Hepatocyte (in vitro differentiated cells): ENCODE measurements at regions not wholly inside any gene's neighbourhood (a gene's known extent, or its start where the extent isn't known, plus 50 kb on each side); places are given as distances from the start of the nearest gene placed in this dataset.

ENCODE experiments used
- DNase-seq: peaks from one replicate; pipeline ENCODE4 v3.0.0-alpha.2; 2016; ENCODE audit warnings: low spot score
- H2AFZ ChIP-seq: fragments of 200-600 bp; sonication (generic); 2 replicates; pipeline ENCODE4 v1.6.0; 2016; ENCODE audit warnings: antibody characterized with exemption, mild to moderate bottlenecking
- H3K27ac ChIP-seq: fragments of 200-600 bp; sonication (generic); 2 replicates; pipeline ENCODE4 v1.5.1; 2016; ENCODE audit warnings: mild to moderate bottlenecking
- H3K27me3 ChIP-seq: fragments of 200-600 bp; sonication (generic); 2 replicates; pipeline ENCODE4 v1.6.1; 2016
- H3K36me3 ChIP-seq: fragments of 200-600 bp; sonication (generic); replicated peaks from 2 replicates; pipeline ENCODE4 v1.5.1; 2016; ENCODE audit warnings: low read depth; ENCODE audit not compliant: insufficient read depth
- H3K4me1 ChIP-seq: fragments of 200-600 bp; sonication (generic); 2 replicates; pipeline ENCODE4 v1.5.1; 2016; ENCODE audit warnings: mild to moderate bottlenecking, moderate library complexity; ENCODE audit not compliant: insufficient read depth
- H3K4me2 ChIP-seq: fragments of 200-600 bp; sonication (generic); 2 replicates; pipeline ENCODE4 v1.6.0; 2016
- H3K4me3 ChIP-seq: fragments of 200-600 bp; sonication (generic); 2 replicates; pipeline ENCODE4 v1.5.1; 2016; ENCODE audit warnings: mild to moderate bottlenecking
- H3K79me2 ChIP-seq: fragments of 200-600 bp; sonication (generic); 2 replicates; pipeline ENCODE4 v1.6.0; 2017; ENCODE audit warnings: mild to moderate bottlenecking
- H3K9me2 ChIP-seq: fragments of 200-600 bp; sonication (generic); replicated peaks from 2 replicates; pipeline ENCODE4 v1.6.0; 2017; ENCODE audit warnings: mild to moderate bottlenecking; ENCODE audit not compliant: insufficient read depth
- H3K9me3 ChIP-seq: fragments of 200-600 bp; sonication (generic); 2 replicates; pipeline ENCODE4 v1.5.1; 2016; ENCODE audit warnings: low read depth, mild to moderate bottlenecking
- H4K20me1 ChIP-seq: fragments of 200-600 bp; sonication (generic); 2 replicates; pipeline ENCODE4 v1.6.0; 2016; ENCODE audit warnings: mild to moderate bottlenecking; ENCODE audit not compliant: insufficient read depth, poor library complexity, severe bottlenecking
- CTCF ChIP-seq: fragments of 200-600 bp; sonication (generic); IDR thresholded peaks from 2 replicates; pipeline ENCODE4 v1.5.1; 2016; ENCODE audit warnings: antibody characterized with exemption, mild to moderate bottlenecking; ENCODE audit not compliant: poor library complexity
- EZH2 ChIP-seq: fragments of 200-600 bp; sonication (generic); IDR thresholded peaks from 2 replicates; pipeline ENCODE4 v1.6.1; 2016; ENCODE audit warnings: antibody characterized with exemption, mild to moderate bottlenecking, borderline replicate concordance
- EZH2phosphoT487 ChIP-seq: fragments of 200-600 bp; sonication (generic); IDR thresholded peaks from one replicate; pipeline ENCODE4 v1.6.1; 2018; ENCODE audit warnings: antibody characterized with exemption, mild to moderate bottlenecking, low read depth, moderate library complexity; ENCODE audit not compliant: unreplicated experiment, severe bottlenecking
- WGBS: methylation state at CpG from one replicate; pipeline ENCODE4 v1.1.6; 2016; ENCODE audit warnings: low lambda C conversion rate; ENCODE audit errors: missing lambda C conversion rate; 5-methylcytosine and 5-hydroxymethylcytosine counted together

DNA sequence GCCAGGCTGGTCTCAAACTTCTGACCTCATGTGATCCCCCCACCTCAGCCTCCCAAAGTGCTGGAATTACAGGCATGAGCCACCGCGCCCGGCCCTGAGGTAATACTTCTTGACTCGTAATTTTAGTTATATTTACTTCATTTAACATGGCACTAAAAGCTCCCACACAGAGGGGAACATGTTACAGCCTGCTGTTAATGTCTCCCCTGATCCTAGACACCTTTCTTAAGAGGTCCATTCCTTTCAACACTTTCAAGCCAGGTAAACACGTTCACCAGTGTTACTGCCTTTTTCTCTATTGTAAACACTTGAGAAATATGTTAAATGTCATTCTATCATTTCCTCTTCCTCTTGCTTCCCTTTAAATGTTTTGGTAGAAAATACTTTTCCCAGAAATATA is 161.4 kb downstream of the METTL4 start:
- no peaks in the 10 kb centered on the region for H3K9me2 ChIP-seq
- TF ChIP-seq EZH2phosphoT487 = no peak
- no peak for TF ChIP-seq EZH2
- TF ChIP-seq CTCF = no peak
- no peaks in the 10 kb centered on the region for H3K27me3 ChIP-seq
- H3K36me3 ChIP-seq = no peaks in the 10 kb centered on the region
- peak overlapping the region; percentile 17 for H3K27ac ChIP-seq
- DNase-seq = no peak
- no peak overlapping the region for H2AFZ ChIP-seq
- no peak overlapping the region for H3K4me2 ChIP-seq
- H3K4me3 ChIP-seq = no peak overlapping the region
- WGBS = 70% methylated on average over 5 of the region's 5 CpGs
- H3K4me1 ChIP-seq = peaks cover 10% of the 10 kb centered on the region
- H3K9me3 ChIP-seq = no peaks in the 10 kb centered on the region
- H3K79me2 ChIP-seq = no peaks in the 10 kb centered on the region
- no peaks in the 10 kb centered on the region for H4K20me1 ChIP-seq

- Histone ChIP-seq H3K4me2 (peak overlapping the region; percentile 15), H2AFZ (no peak overlapping the region), H3K9me2 (no peaks in the 10 kb centered on the region), H3K27me3 (no peaks in the 10 kb centered on the region), H3K36me3 (no peaks in the 10 kb centered on the region), H4K20me1 (no peaks in the 10 kb centered on the region), H3K4me1 (peaks cover 10% of the 10 kb centered on the region), H3K9me3 (no peaks in the 10 kb centered on the region), H3K4me3 (no peak overlapping the region), H3K27ac (peak overlapping the region; percentile 46), H3K79me2 (no peaks in the 10 kb centered on the region)
- peak; percentile 55 for DNase-seq
- WGBS = 59% methylated on average over 1 of the region's 1 CpG
- no peak for TF ChIP-seq CTCF
- no peak for TF ChIP-seq EZH2
- TF ChIP-seq EZH2phosphoT487 = no peak
Measured at GRCh38 chr18:2410688-2411087, 160.6 kb downstream of the METTL4 start.

GRCh38 chr18:2411381-2411960 is 159.8 kb downstream of the METTL4 start:
- no peaks in the 10 kb centered on the region for H3K36me3 ChIP-seq
- peak overlapping the region; percentile 46 for H3K27ac ChIP-seq
- 90% methylated on average over 1 of the region's 1 CpG for WGBS
- no peak overlapping the region for H2AFZ ChIP-seq
- H3K4me3 ChIP-seq = no peak overlapping the region
- H3K79me2 ChIP-seq = no peaks in the 10 kb centered on the region
- no peaks in the 10 kb centered on the region for H3K9me2 ChIP-seq
- no peaks in the 10 kb centered on the region for H3K27me3 ChIP-seq
- DNase-seq = no peak
- no peak for TF ChIP-seq CTCF
- no peak for TF ChIP-seq EZH2phosphoT487
- H4K20me1 ChIP-seq = no peaks in the 10 kb centered on the region
- no peaks in the 10 kb centered on the region for H3K9me3 ChIP-seq
- peak overlapping the region; percentile 15 for H3K4me2 ChIP-seq
- H3K4me1 ChIP-seq = peaks cover 10% of the 10 kb centered on the region

DNA sequence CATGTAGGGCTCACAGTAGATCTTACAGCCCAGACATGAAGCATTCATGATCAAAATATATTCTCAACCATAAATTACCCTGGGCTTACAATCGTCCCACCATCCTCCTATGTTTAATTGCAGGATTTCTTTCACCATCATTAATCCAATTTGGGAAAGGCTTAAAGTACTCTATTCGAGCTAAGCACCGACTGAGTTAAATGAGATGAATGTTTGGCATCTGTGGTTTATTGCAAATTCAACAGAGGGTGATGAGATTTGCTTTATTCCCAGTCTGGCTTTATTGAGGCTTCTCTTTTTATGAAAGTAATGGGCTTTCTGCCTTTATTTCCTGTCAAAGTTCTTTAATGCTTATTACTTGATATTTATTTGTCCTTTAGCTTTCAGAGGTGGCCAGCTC is 159.0 kb downstream of the METTL4 start:
- no peaks in the 10 kb centered on the region for H3K9me3 ChIP-seq
- no peaks in the 10 kb centered on the region for H3K27me3 ChIP-seq
- H3K4me3 ChIP-seq = no peak overlapping the region
- H4K20me1 ChIP-seq = no peaks in the 10 kb centered on the region
- no peaks in the 10 kb centered on the region for H3K9me2 ChIP-seq
- no peak for TF ChIP-seq EZH2phosphoT487
- no peak for TF ChIP-seq EZH2
- no peak for TF ChIP-seq CTCF
- H3K36me3 ChIP-seq = no peaks in the 10 kb centered on the region
- DNase-seq = no peak
- H3K27ac ChIP-seq = peak overlapping the region; percentile 46
- 64% methylated on average over 3 of the region's 3 CpGs for WGBS
- no peak overlapping the region for H3K4me2 ChIP-seq
- H2AFZ ChIP-seq = no peak overlapping the region
- H3K79me2 ChIP-seq = no peaks in the 10 kb centered on the region
- H3K4me1 ChIP-seq = peaks cover 10% of the 10 kb centered on the region
